OCI-LY7 (cell line): ENCODE measurements at regions not wholly inside any gene's neighbourhood (a gene's known extent, or its start where the extent isn't known, plus 50 kb on each side); places are given as distances from the start of the nearest gene placed in this dataset.

ENCODE experiments used
- BruUV-seq: library from RNA; stranded (reverse); fragments of 400-500 nt; replicated peaks from 2 replicates; lab custom pipeline; 2021; lab: Mats Ljungman, UMichigan
- CTCF ChIA-PET: fragments of 300-600 bp; sonication (Branson Sonifier 250); formaldehyde crosslinking; loops from one replicate; lab custom pipeline; 2022; ENCODE audit warnings: antibody characterized with exemption; ENCODE audit not compliant: unreplicated experiment; lab: Charles Lee
- POLR2A ChIA-PET: fragments of 300-600 bp; sonication (Branson Sonifier 250); formaldehyde crosslinking; loops from one replicate; lab custom pipeline; 2022; ENCODE audit warnings: antibody characterized with exemption; lab: Charles Lee
- DNase-seq: peaks from one replicate; pipeline ENCODE4 v3.0.0-alpha.2; 2015; ENCODE audit warnings: low spot score
- H2AFZ ChIP-seq: fragments of 200-600 bp; sonication (generic), shearing (Covaris generic); 2 replicates; pipeline ENCODE4 v1.6.1; 2014; ENCODE audit warnings: mild to moderate bottlenecking, antibody characterized with exemption, low read length, moderate library complexity
- H3K27ac ChIP-seq: fragments of 200-600 bp; sonication (generic); 2 replicates; pipeline ENCODE4 v1.5.1; 2014; ENCODE audit warnings: mixed run types, low read depth, mild to moderate bottlenecking, moderate library complexity, low read length, inconsistent platforms; ENCODE audit not compliant: poor library complexity, severe bottlenecking
- H3K36me3 ChIP-seq: fragments of 200-600 bp; sonication (generic); 2 replicates; pipeline ENCODE4 v1.6.1; 2014; ENCODE audit warnings: mild to moderate bottlenecking, antibody characterized with exemption, low read length, moderate library complexity, mixed read lengths; ENCODE audit not compliant: insufficient read depth
- H3K4me1 ChIP-seq: fragments of 200-600 bp; sonication (generic); 2 replicates; pipeline ENCODE4 v1.5.1; 2014; ENCODE audit warnings: mild to moderate bottlenecking, low read length; ENCODE audit not compliant: insufficient read depth, poor library complexity, severe bottlenecking
- H3K4me2 ChIP-seq: fragments of 200-600 bp; sonication (generic); 2 replicates; pipeline ENCODE4 v1.6.1; 2014; ENCODE audit warnings: mild to moderate bottlenecking, low read length
- H3K4me3 ChIP-seq: fragments of 200-600 bp; sonication (generic); 2 replicates; pipeline ENCODE4 v1.5.1; 2014; ENCODE audit warnings: mild to moderate bottlenecking, low read depth, low read length; ENCODE audit not compliant: poor library complexity, severe bottlenecking
- H3K79me2 ChIP-seq: fragments of 200-600 bp; sonication (generic); 2 replicates; pipeline ENCODE4 v1.6.1; 2016; ENCODE audit warnings: low read depth, mild to moderate bottlenecking, low read length, moderate library complexity, mixed read lengths; ENCODE audit not compliant: insufficient read depth
- H3K9me2 ChIP-seq: fragments of 200-600 bp; sonication (generic); 2 replicates; pipeline ENCODE4 v1.6.1; 2016; ENCODE audit warnings: mild to moderate bottlenecking, low read length, mixed read lengths; ENCODE audit not compliant: insufficient read depth
- H3K9me3 ChIP-seq: fragments of 200-600 bp; sonication (generic); 2 replicates; pipeline ENCODE4 v1.6.1; 2014; ENCODE audit warnings: mild to moderate bottlenecking, mixed run types, low read length, mixed read lengths
- H4K20me1 ChIP-seq: fragments of 200-600 bp; sonication (generic); 2 replicates; pipeline ENCODE4 v1.6.1; 2014; ENCODE audit warnings: mild to moderate bottlenecking, antibody characterized with exemption, low read length, moderate library complexity, mixed read lengths; ENCODE audit not compliant: insufficient read depth
- CTCF ChIP-seq: fragments of 200-600 bp; sonication (generic); conservative IDR thresholded peaks from 2 replicates; pipeline ENCODE4 v1.5.1; 2014; ENCODE audit warnings: mild to moderate bottlenecking, antibody characterized with exemption, low read length, moderate library complexity, mixed read lengths
- EZH2phosphoT487 ChIP-seq: fragments of 200-600 bp; sonication (generic); IDR thresholded peaks from 2 replicates; pipeline ENCODE4 v1.6.1; 2018; ENCODE audit warnings: low read depth, borderline replicate concordance, mild to moderate bottlenecking, mixed run types, antibody characterized with exemption, low read length, moderate library complexity, mixed read lengths
- intact Hi-C: fragments of 100-400 bp; cut with micrococcal nuclease; formaldehyde crosslinking; loops from one replicate; pipeline ENCODE4 v1.10.0; 2022; ENCODE audit not compliant: unreplicated experiment

GRCh38 chr4:89539797-89540711, 232.5 kb upstream of the GPRIN3 start:
- CTCF ChIA-PET = no interaction called here
- Histone ChIP-seq H3K9me3 (no peaks in the 10 kb centered on the region), H3K79me2 (no peaks in the 10 kb centered on the region), H3K4me1 (no peaks in the 10 kb centered on the region), H3K9me2 (no peaks in the 10 kb centered on the region), H2AFZ (no peak overlapping the region), H3K4me2 (no peak overlapping the region), H3K27ac (no peak overlapping the region), H3K4me3 (no peak overlapping the region), H4K20me1 (no peaks in the 10 kb centered on the region), H3K36me3 (no peaks in the 10 kb centered on the region)
- no peak for DNase-seq
- no TSS peak for BruUV-seq
- intact Hi-C loops = no loop called here
- TF ChIP-seq EZH2phosphoT487 (no peak), CTCF (no peak)
- POLR2A ChIA-PET = interaction anchor here (1.1 kb wide), 1 partner anchor 33 kb away, joined by 3 read pairs; no protein-coding TSS in a partner anchor

- Histone ChIP-seq H3K4me1 (no peaks in the 10 kb centered on the region), H3K36me3 (no peaks in the 10 kb centered on the region), H3K79me2 (no peaks in the 10 kb centered on the region), H4K20me1 (no peaks in the 10 kb centered on the region), H3K4me3 (no peak overlapping the region), H3K9me3 (no peaks in the 10 kb centered on the region), H3K9me2 (no peaks in the 10 kb centered on the region), H3K27ac (no peak overlapping the region), H3K4me2 (no peak overlapping the region), H2AFZ (no peak overlapping the region)
- ChIA-PET CTCF (no interaction called here), POLR2A (no interaction called here)
- intact Hi-C loops = no loop called here
- no peak for TF ChIP-seq EZH2phosphoT487
- no peak for TF ChIP-seq CTCF
- no peak for DNase-seq
- BruUV-seq = no TSS peak
Measured at GRCh38 chr4:89539374-89539773, 231.8 kb upstream of the GPRIN3 start.

GRCh38 chr4:89538886-89539285, 231.3 kb upstream of the GPRIN3 start:
- Histone ChIP-seq H3K27ac (no peak overlapping the region), H4K20me1 (no peaks in the 10 kb centered on the region), H3K4me1 (no peaks in the 10 kb centered on the region), H3K4me3 (no peak overlapping the region), H2AFZ (no peak overlapping the region), H3K9me2 (no peaks in the 10 kb centered on the region), H3K36me3 (no peaks in the 10 kb centered on the region), H3K4me2 (no peak overlapping the region), H3K79me2 (no peaks in the 10 kb centered on the region), H3K9me3 (no peaks in the 10 kb centered on the region)
- no TSS peak for BruUV-seq
- ChIA-PET CTCF (no interaction called here), POLR2A (no interaction called here)
- intact Hi-C loops = no loop called here
- DNase-seq = no peak
- TF ChIP-seq CTCF (no peak), EZH2phosphoT487 (no peak)
